ENCODE measurements at regions not wholly inside any gene's neighbourhood (a gene's known extent, or its start where the extent isn't known, plus 50 kb on each side); places are given as distances from the start of the nearest gene placed in this dataset.

DNA sequence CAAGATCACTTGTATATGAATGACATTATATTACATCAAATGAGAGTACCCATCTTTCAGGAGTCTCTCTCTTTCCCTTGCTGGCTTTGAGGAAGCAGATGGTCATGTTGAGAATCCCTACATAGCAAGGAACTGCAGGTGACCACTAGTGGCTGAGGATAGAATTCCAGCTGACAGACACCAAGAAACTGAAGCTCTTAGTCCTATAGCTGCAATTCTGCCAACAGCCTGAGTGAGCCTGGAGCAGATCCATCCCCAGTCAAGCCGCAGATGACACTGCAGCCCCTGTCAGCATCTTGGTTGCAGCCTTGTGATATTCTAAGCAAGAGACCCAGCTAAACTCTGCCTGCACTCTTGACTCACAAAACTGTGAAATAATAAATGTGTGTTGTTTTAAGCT is 531.5 kb downstream of the CSNK1G3 start:
- TF ChIP-seq, protein P1, sequence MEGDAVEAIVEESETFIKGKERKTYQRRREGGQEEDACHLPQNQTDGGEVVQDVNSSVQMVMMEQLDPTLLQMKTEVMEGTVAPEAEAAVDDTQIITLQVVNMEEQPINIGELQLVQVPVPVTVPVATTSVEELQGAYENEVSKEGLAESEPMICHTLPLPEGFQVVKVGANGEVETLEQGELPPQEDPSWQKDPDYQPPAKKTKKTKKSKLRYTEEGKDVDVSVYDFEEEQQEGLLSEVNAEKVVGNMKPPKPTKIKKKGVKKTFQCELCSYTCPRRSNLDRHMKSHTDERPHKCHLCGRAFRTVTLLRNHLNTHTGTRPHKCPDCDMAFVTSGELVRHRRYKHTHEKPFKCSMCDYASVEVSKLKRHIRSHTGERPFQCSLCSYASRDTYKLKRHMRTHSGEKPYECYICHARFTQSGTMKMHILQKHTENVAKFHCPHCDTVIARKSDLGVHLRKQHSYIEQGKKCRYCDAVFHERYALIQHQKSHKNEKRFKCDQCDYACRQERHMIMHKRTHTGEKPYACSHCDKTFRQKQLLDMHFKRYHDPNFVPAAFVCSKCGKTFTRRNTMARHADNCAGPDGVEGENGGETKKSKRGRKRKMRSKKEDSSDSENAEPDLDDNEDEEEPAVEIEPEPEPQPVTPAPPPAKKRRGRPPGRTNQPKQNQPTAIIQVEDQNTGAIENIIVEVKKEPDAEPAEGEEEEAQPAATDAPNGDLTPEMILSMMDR (IDR thresholded peaks at IDR 0.05): no peak
- TF ChIP-seq POLR2A (IDR thresholded peaks at IDR 0.05): no peak

All from thyroid gland (tissue), 4 donors.